Upper lobe of left lung (tissue), 4 donors: ENCODE measurements at regions not wholly inside any gene's neighbourhood (a gene's known extent, or its start where the extent isn't known, plus 50 kb on each side); places are given as distances from the start of the nearest gene placed in this dataset.

Experiments
- CTCF ChIP-seq, 6 experiments: fragments of 450-650 bp in 4 of 6; fragments of 200-600 bp in 2 of 6; sonication (generic) in 2 of 6; IDR thresholded peaks; one replicate each; pipeline ENCODE4 v1.5.1; 2016 to 2019; ENCODE audit warnings: antibody characterized with exemption in 6 of 6
- EP300 ChIP-seq, 4 donors: sonication (generic); formaldehyde crosslinking; IDR thresholded peaks; one replicate each; pipeline ENCODE4 v1.5.1; 2017; ENCODE audit warnings: antibody characterized with exemption in 4 of 4, control low read depth in 2 of 4
- POLR2A ChIP-seq, 4 donors: fragments of 450-650 bp; IDR thresholded peaks; one replicate each; pipeline ENCODE4 v1.5.1; 2016 to 2017; ENCODE audit warnings: antibody characterized with exemption in 4 of 4, mild to moderate bottlenecking in 2 of 4
- POLR2AphosphoS5 ChIP-seq, 2 donors: sonication (generic); formaldehyde crosslinking; IDR thresholded peaks; one replicate each; pipeline ENCODE4 v1.5.1; 2017; ENCODE audit warnings: antibody characterized with exemption in 2 of 2

- TF ChIP-seq CTCF (IDR thresholded peaks at IDR 0.05) (no peak), POLR2AphosphoS5 (IDR thresholded peaks at IDR 0.05) (no peak), POLR2A (IDR thresholded peaks at IDR 0.05) (no peak), EP300 (IDR thresholded peaks at IDR 0.05) (no peak)
Observed at GRCh38 chr4:71275570-71275969, 63.2 kb upstream of the SLC4A4 start.
